ENCODE measurements at regions not wholly inside any gene's neighbourhood (a gene's known extent, or its start where the extent isn't known, plus 50 kb on each side); places are given as distances from the start of the nearest gene placed in this dataset.

GRCh38 chr19:31178833-31179470, 170.3 kb downstream of the TSHZ3 start:
- Mint-ChIP-seq H3K4me1 (peaks cover 14% of the 10 kb centered on the region), H3K9me3 (peaks cover 9% of the 10 kb centered on the region), H3K36me3 (ENCODE audit: low read depth) (no peaks in the 10 kb centered on the region), H3K27me3 (ENCODE audit: low read depth, poor library complexity) (peaks cover 24% of the 10 kb centered on the region), H3K27ac (no peak overlapping the region), H3K4me3 (no peak overlapping the region)
- TF ChIP-seq, protein P1, sequence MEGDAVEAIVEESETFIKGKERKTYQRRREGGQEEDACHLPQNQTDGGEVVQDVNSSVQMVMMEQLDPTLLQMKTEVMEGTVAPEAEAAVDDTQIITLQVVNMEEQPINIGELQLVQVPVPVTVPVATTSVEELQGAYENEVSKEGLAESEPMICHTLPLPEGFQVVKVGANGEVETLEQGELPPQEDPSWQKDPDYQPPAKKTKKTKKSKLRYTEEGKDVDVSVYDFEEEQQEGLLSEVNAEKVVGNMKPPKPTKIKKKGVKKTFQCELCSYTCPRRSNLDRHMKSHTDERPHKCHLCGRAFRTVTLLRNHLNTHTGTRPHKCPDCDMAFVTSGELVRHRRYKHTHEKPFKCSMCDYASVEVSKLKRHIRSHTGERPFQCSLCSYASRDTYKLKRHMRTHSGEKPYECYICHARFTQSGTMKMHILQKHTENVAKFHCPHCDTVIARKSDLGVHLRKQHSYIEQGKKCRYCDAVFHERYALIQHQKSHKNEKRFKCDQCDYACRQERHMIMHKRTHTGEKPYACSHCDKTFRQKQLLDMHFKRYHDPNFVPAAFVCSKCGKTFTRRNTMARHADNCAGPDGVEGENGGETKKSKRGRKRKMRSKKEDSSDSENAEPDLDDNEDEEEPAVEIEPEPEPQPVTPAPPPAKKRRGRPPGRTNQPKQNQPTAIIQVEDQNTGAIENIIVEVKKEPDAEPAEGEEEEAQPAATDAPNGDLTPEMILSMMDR (IDR thresholded peaks at IDR 0.05), result no peak
- no peak for DNase-seq

- Mint-ChIP-seq H3K27me3 (ENCODE audit: low read depth, poor library complexity) (peaks cover 22% of the 10 kb centered on the region), H3K4me1 (peaks cover 6% of the 10 kb centered on the region), H3K36me3 (ENCODE audit: low read depth) (no peaks in the 10 kb centered on the region), H3K4me3 (no peak overlapping the region), H3K27ac (no peak overlapping the region), H3K9me3 (peaks cover 5% of the 10 kb centered on the region)
- no peak for DNase-seq
- TF ChIP-seq, protein P1 (IDR thresholded peaks at IDR 0.05), result no peak
Observed at GRCh38 chr19:31177246-31177645, 172.0 kb downstream of the TSHZ3 start.

DNA sequence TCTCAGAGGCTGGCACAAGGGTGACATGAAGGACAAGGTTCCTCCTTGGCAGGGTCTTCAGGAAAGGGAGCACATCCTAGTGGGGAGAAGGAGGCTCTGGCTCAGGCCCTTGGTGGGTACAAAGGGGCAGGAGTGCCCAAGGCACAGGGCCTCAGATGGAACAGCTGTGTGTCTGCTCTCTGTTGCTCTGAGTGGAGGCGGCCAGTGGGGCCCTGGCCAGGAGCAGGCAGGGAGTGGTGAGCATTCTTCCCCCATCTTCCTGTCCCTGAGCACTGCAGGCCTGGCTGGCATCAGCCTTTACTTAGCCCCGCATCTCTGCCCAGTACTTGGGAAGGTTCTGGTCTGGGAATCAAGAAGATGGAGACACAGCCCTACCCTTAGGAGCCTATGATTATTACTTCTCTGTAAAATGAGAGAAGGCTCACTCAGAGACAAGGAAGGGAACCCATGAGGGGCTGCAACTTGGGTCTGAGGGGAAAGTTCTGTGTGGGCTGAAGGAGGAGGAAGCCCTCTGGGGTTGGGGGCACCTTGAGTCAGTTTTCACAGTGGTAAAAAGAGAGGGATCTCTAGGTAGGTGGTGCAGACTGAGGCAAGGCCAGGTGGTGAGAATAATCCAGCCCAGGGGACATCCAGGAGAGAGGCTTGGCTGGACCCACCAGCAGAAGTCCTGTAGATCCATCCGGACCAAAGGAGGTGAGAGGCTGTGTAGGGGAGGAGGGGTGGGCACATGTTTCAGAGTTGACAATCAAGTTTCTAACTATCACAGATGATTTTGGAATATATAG, 173.5 kb downstream of the TSHZ3 start:
- Mint-ChIP-seq H3K27me3 (ENCODE audit: low read depth, poor library complexity) (peaks cover 22% of the 10 kb centered on the region), H3K9me3 (peaks cover 5% of the 10 kb centered on the region), H3K4me1 (peaks cover 6% of the 10 kb centered on the region), H3K4me3 (no peak overlapping the region), H3K27ac (no peak overlapping the region), H3K36me3 (ENCODE audit: low read depth) (no peaks in the 10 kb centered on the region)
- no peak for DNase-seq
- TF ChIP-seq, protein P1 (IDR thresholded peaks at IDR 0.05), result no peak

DNA sequence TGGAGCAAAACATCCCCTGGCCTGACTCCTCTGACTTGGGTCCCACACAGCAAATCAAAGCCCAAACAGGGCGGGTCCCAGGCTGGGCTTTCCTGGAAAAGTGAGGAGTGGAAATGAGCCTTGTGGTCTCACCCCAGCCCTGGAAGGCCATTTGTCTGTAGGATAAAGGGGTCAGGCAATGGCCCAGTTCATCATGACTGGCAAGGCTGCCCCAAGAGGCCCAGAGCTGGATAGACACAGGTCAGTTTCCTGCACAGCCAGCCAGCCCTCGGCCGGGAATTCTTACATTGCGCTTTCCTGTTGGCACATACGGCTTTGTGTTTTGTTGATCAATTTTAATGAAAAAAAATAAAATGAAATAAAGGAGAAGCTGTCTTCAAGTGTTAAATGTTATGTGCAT, 174.3 kb downstream of the TSHZ3 start:
- Mint-ChIP-seq H3K27me3 (ENCODE audit: low read depth, poor library complexity) (peaks cover 24% of the 10 kb centered on the region), H3K4me3 (no peak overlapping the region), H3K36me3 (ENCODE audit: low read depth) (no peaks in the 10 kb centered on the region), H3K27ac (no peak overlapping the region), H3K4me1 (peaks cover 6% of the 10 kb centered on the region), H3K9me3 (peaks cover 5% of the 10 kb centered on the region)
- no peak for DNase-seq
- TF ChIP-seq, protein P1 (IDR thresholded peaks at IDR 0.05), result no peak

- DNase-seq, result no peak
- H3K27me3 Mint-ChIP-seq (ENCODE audit: low read depth, poor library complexity), result peaks cover 33% of the 10 kb centered on the region
- H3K4me1 Mint-ChIP-seq, result peaks cover 6% of the 10 kb centered on the region
- H3K9me3 Mint-ChIP-seq, result peaks cover 5% of the 10 kb centered on the region
- no peak overlapping the region for H3K27ac Mint-ChIP-seq
- H3K36me3 Mint-ChIP-seq (ENCODE audit: low read depth), result no peaks in the 10 kb centered on the region
- H3K4me3 Mint-ChIP-seq, result no peak overlapping the region
- TF ChIP-seq, protein P1 (IDR thresholded peaks at IDR 0.05), result no peak
Observed at GRCh38 chr19:31173991-31174390, 175.2 kb downstream of the TSHZ3 start.

Measured in nephron progenitor cell (in vitro differentiated cells).